Naive B cell (primary cell): ENCODE measurements at regions not wholly inside any gene's neighbourhood (a gene's known extent, or its start where the extent isn't known, plus 50 kb on each side); places are given as distances from the start of the nearest gene placed in this dataset.
A peak's percentile ranks its signal among the peaks of the same experiment; 100 is the strongest.

Source experiments
- ATAC-seq, 2 donors: fragments of 150-1000 bp; cut with Tn5 transposase; 2 replicates each; pipeline ENCODE4 v1.10.0; 2021; ENCODE audit warnings: low read depth in 2 of 2, mild to moderate bottlenecking in 2 of 2, moderate library complexity in 2 of 2
- DNase-seq: peaks from one replicate; pipeline ENCODE4 v3.0.0; 2022
- H3K27ac Mint-ChIP-seq, 6 donors: one replicate each; pipeline ENCODE4 v1.8.0; 2020 to 2022; ENCODE audit warnings: mild to moderate bottlenecking in 6 of 6, mixed read lengths in 6 of 6, moderate library complexity in 5 of 6, inconsistent platforms in 2 of 6
- H3K27me3 Mint-ChIP-seq, 3 donors: one replicate each; pipeline ENCODE4 v1.8.0; 2021 to 2022; ENCODE audit warnings: mixed read lengths in 3 of 3, mild to moderate bottlenecking in 1 of 3
- H3K36me3 Mint-ChIP-seq, 2 donors: one replicate each; pipeline ENCODE4 v1.8.0; 2020 to 2022; ENCODE audit warnings: mixed read lengths in 2 of 2, inconsistent platforms in 1 of 2, mild to moderate bottlenecking in 1 of 2
- H3K4me1 Mint-ChIP-seq, 3 donors: one replicate each; pipeline ENCODE4 v1.8.0; 2020 to 2022; ENCODE audit warnings: mixed read lengths in 3 of 3, inconsistent platforms in 1 of 3, mild to moderate bottlenecking in 1 of 3, moderate library complexity in 1 of 3
- H3K4me3 Mint-ChIP-seq, 8 donors: one replicate each; pipeline ENCODE4 v1.8.0; 2020 to 2022; ENCODE audit warnings: mild to moderate bottlenecking in 8 of 8, mixed read lengths in 8 of 8, moderate library complexity in 8 of 8, inconsistent platforms in 2 of 8
- H3K9me3 Mint-ChIP-seq, 7 donors: one replicate each; pipeline ENCODE4 v1.8.0; 2020 to 2022; ENCODE audit warnings: mixed read lengths in 7 of 7, mild to moderate bottlenecking in 5 of 7, inconsistent platforms in 2 of 7, moderate library complexity in 1 of 7

DNA sequence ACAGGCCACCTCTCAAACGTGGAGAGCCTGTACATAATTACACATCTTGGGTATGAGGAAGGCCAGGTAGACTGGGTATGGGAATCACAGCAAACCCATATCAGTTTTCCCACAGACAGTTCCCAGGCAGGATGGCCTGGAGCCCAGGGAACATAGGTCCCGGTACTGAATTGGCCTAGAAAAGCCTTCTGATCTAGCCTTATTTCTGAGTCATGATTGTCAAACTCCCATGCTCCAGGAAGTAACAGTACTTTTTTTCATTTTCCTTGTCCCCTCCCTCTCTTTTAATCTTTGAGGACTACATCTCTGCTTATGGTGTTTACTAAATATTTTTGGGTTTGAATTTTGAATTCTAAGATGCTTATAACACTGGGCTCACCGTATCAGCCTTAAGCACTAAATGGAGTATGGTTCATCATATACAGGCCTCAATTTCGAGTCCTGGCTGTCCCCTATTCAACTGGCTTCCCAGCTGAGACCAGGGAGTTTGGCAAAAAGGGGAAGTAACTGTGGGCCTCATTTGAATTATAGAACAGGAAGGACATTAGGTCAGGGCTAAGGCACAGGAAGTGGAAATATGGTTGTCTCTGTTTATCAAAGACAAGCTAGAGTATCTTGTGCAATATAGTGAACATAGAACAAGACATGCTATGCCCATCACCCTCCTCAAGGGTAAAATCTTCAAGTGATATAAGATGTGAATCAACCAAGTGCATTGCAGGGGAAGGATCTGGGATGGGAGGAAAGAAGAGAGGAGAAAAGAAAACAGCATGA is 494.6 kb downstream of the NTRK3 start:
- Mint-ChIP-seq H3K4me3 (peak overlapping the region in 4 of 8 donors; percentile 0 to 45 (median 38)), H3K36me3 (no peaks in the 10 kb centered on the region), H3K4me1 (peaks cover 10 to 18% (median 11%) of the 10 kb centered on the region in 3 donors), H3K27me3 (peaks cover 0 to 6% (median 0%) of the 10 kb centered on the region in 3 donors), H3K27ac (peak overlapping the region in 2 of 6 donors; percentile 12 to 27), H3K9me3 (peaks cover 0 to 10% (median 4%) of the 10 kb centered on the region in 7 donors)
- ATAC-seq (peak in 1 of 2 donors; percentile 33), DNase-seq (no peak)

DNA sequence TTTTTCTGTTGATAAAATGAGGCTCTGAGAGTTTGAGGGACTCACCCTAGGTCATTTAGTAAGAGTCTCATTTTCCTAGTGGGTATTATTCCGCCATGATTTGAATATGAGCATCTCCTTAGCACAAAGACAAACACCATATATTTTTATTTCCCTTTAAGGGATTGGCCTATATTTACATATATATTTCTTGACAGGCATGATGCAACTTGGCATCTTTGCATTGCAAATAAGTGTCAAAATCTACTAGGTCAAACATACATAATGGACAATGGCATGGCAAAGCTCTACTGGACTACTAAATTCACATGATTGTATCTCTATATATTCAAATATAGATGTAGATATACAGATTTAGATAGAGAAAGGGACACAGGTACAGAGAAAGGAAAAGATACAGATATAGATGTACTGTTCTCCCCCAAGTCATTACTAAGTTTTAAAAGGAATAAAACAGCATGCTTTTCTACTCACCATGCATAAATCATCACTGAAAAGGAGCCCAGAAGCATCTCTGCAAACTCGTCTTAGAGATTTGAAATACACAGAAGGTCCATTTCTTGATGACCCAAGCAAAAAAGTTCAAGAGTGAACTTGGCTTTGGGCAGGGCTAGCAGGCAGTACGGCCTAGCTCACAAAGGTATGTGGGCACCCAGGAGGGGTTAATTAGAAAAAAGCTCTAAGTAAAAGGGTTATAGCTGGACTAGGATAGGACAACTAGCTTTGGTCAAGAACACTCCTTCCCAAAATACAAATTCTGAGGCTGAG is 495.8 kb downstream of the NTRK3 start:
- no peak overlapping the region for H3K4me3 Mint-ChIP-seq
- peaks cover 10 to 18% (median 11%) of the 10 kb centered on the region in 3 donors for H3K4me1 Mint-ChIP-seq

DNA sequence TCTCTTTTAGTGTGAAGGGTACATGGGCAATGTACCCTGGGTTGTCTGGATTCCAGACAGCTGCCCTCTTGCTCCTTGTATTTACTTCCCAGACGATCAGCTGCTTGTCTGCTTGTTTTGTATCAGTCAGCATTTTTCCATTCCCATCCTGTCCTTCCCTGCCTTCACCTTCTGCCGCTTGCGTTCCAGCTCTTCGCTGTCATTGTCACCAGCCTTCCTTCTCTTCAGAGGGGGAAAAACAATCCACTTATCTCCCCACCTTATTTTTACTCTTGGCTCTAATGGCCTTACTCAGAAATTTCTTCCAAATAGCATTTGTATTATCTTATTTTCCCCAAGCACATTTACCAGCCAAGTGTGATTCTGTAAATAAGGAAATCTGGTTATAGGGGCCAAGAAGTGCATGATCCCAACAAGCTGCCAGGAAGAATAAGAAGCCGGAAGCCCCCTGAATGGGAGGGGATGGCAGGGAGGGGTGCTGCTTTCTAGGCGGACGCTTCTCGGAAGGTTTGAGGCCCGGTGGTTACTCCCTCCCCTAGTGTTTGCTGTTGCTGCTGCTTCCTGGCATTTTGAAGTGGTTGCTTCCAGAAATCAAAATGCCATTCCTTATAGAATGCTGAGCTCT is 497.6 kb downstream of the NTRK3 start:
- H3K4me3 Mint-ChIP-seq = no peak overlapping the region
- peaks cover 0 to 10% (median 5%) of the 10 kb centered on the region in 7 donors for H3K9me3 Mint-ChIP-seq
- H3K36me3 Mint-ChIP-seq = no peaks in the 10 kb centered on the region
- peaks cover 10 to 18% (median 11%) of the 10 kb centered on the region in 3 donors for H3K4me1 Mint-ChIP-seq
- DNase-seq (no peak), ATAC-seq (no peak)
- H3K27ac Mint-ChIP-seq = no peak overlapping the region
- H3K27me3 Mint-ChIP-seq = peaks cover 0 to 4% (median 0%) of the 10 kb centered on the region in 3 donors

More for the DNA sequence above, 495.8 kb downstream of the NTRK3 start:
- no peak for ATAC-seq
- peaks cover 0 to 10% (median 4%) of the 10 kb centered on the region in 7 donors for H3K9me3 Mint-ChIP-seq
- H3K27ac Mint-ChIP-seq = peak overlapping the region in 1 of 6 donors; percentile 78
- no peak for DNase-seq
- H3K36me3 Mint-ChIP-seq = no peaks in the 10 kb centered on the region
- H3K27me3 Mint-ChIP-seq = peaks cover 0 to 4% (median 0%) of the 10 kb centered on the region in 3 donors

DNA sequence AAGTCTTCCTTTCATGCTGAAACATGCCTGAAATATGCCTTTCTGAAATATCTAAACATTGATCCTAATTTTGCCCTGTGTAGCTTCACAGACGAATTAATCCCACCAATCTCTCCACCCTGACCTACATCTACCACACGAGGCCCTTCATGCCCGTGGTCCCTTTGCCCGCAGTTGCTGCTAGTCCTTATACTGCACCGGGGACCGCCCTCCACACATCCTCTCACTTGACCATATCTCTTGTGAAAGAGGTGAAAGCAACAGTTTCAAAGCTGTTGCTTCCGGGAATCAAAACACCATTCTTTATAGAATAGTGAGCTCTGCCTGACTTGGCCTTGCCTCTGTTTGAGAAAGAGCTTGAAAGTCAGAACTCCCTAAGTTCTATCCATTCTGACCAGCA is 499.5 kb downstream of the NTRK3 start:
- no peak overlapping the region for H3K27ac Mint-ChIP-seq
- DNase-seq (no peak), ATAC-seq (no peak)
- H3K9me3 Mint-ChIP-seq = peaks cover 0 to 5% (median 2%) of the 10 kb centered on the region in 7 donors
- H3K4me3 Mint-ChIP-seq = no peak overlapping the region
- H3K4me1 Mint-ChIP-seq = peaks cover 6 to 10% (median 6%) of the 10 kb centered on the region in 3 donors
- peaks cover 0 to 4% (median 0%) of the 10 kb centered on the region in 3 donors for H3K27me3 Mint-ChIP-seq
- no peaks in the 10 kb centered on the region for H3K36me3 Mint-ChIP-seq

DNA sequence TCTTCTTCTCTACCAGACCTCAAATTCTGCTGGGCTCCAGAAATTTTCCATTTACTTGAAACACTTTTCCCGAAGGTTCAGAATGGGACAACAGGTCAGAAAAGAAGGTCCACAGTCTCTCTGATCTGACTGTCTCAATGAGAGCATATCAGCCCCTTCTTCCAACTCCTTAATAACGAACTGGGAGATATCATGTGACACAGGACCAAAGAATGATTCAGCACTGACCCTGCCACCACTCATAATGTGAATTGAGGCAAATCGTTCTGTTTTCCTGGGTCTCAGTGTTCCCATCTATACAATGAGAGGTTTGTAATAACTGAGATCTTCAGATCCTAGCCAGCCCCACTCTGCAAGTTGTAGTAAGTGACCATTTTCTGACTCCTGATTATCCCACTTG is 500.5 kb downstream of the NTRK3 start:
- no peak overlapping the region for H3K27ac Mint-ChIP-seq
- DNase-seq (no peak), ATAC-seq (no peak)
- peaks cover 0 to 7% (median 0%) of the 10 kb centered on the region in 3 donors for H3K27me3 Mint-ChIP-seq
- H3K4me1 Mint-ChIP-seq = peaks cover 0 to under 1% (median under 1%) of the 10 kb centered on the region in 3 donors
- H3K9me3 Mint-ChIP-seq = peaks cover 0 to 4% (median 2%) of the 10 kb centered on the region in 7 donors
- no peak overlapping the region for H3K4me3 Mint-ChIP-seq
- H3K36me3 Mint-ChIP-seq = no peaks in the 10 kb centered on the region

DNA sequence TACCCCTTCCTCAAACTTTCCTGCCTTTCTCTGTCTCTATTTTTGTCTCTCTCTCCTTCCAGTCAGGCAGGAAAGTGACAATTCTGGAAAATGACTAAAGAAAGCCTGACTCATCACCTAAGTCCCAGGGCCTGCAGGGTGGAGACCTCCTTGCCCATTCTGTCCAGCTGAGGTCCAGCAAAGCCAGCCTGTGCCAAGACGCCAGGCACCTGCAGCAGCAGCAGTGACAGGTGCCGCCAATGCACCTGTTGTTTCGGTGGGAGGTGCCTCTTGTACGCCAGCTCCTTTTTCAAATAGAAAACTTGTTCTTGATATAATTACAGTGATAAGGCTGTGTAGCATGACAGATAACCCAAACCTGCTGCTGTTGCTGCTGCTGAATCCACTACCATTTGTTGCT is 501.3 kb downstream of the NTRK3 start:
- H3K27me3 Mint-ChIP-seq = peaks cover 0 to 7% (median 0%) of the 10 kb centered on the region in 3 donors

DNA sequence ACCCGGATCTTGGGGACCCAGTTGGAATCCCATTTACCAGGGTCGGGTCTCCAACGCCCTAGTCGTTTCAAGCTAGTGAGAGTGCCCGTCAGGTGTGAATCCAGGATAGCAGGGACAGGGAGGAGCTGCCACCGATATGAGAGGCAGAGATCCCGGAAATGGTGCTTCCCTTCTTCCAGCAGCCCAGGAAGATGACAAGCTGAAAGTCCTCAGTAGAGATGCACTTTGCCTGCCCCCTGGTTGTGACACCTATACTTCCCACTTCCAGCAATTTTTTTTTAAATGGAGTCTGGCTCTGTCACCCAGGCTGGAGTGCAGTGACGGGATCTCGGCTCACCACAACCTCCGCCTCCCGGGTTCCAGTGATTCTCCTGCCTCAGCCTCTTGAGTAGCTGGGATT is 503.0 kb downstream of the NTRK3 start:
- DNase-seq (no peak), ATAC-seq (no peak)
- no peaks in the 10 kb centered on the region for H3K36me3 Mint-ChIP-seq
- peaks cover 0 to 7% (median 0%) of the 10 kb centered on the region in 3 donors for H3K27me3 Mint-ChIP-seq
- H3K27ac Mint-ChIP-seq = no peak overlapping the region
- no peaks in the 10 kb centered on the region for H3K4me1 Mint-ChIP-seq
- H3K9me3 Mint-ChIP-seq = peaks cover 0 to 2% (median 0%) of the 10 kb centered on the region in 7 donors
- no peak overlapping the region for H3K4me3 Mint-ChIP-seq

More for the DNA sequence above, 501.3 kb downstream of the NTRK3 start:
- H3K4me3 Mint-ChIP-seq = no peak overlapping the region
- ATAC-seq (no peak), DNase-seq (no peak)
- no peak overlapping the region for H3K27ac Mint-ChIP-seq
- H3K9me3 Mint-ChIP-seq = peaks cover 0 to 4% (median 2%) of the 10 kb centered on the region in 7 donors
- no peaks in the 10 kb centered on the region for H3K36me3 Mint-ChIP-seq
- H3K4me1 Mint-ChIP-seq = no peaks in the 10 kb centered on the region

DNA sequence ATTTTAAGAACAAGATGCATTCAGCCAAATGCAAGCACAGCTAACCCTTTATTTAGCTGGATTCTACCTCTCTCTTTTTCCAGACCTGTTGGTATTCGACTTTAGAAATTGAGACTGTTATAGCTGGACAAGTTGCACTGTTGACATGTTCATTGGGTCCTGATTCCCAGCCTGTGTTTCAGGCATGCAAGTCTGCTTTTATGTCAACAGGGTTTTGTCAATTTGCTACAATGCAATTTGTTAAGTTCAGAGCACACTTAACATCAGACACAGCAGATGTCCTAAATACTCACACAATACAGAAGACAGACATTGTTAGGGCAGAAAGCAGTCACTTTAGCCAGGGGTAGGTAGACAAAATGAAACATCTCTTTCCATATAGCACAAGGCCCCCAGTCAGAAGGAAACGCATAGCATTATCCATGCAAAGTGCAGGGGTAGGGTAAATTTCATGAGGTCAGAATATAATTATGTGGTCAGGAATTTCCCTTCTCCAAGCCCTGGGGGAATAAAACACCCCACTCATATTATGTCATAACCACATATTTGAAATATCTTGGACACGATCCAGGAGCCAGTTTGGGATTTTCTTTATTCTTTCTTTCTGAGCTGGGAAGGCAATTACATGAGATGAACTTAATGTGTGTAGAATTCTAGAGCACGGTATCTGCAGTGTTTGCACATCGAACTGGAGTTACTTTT is 504.1 kb downstream of the NTRK3 start:
- ATAC-seq (no peak), DNase-seq (no peak)
- Mint-ChIP-seq H3K4me3 (no peak overlapping the region), H3K27ac (no peak overlapping the region), H3K36me3 (no peaks in the 10 kb centered on the region), H3K9me3 (peaks cover 0 to 2% (median 0%) of the 10 kb centered on the region in 7 donors), H3K27me3 (peaks cover 0 to 7% (median 0%) of the 10 kb centered on the region in 3 donors), H3K4me1 (no peaks in the 10 kb centered on the region)

DNA sequence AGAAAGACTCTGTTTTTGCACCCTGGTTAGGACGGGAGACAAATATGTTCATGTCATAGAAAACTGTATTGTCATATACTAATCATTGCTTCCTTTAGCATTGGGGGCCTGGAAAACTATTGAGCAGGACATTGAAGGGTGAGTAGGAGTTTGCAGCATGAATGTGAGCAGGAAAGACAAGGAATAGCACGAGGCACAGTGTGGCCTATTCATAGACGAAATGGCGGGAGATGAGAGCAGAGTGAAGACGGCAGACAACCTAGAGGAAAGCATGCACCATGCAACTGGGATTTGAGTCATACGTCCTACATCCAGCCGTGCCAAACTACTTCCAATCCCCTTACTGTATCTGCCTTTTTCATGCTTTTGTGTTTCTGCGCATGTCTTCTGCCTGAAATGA is 508.1 kb downstream of the NTRK3 start:
- ATAC-seq = no peak
- DNase-seq = no peak

DNA sequence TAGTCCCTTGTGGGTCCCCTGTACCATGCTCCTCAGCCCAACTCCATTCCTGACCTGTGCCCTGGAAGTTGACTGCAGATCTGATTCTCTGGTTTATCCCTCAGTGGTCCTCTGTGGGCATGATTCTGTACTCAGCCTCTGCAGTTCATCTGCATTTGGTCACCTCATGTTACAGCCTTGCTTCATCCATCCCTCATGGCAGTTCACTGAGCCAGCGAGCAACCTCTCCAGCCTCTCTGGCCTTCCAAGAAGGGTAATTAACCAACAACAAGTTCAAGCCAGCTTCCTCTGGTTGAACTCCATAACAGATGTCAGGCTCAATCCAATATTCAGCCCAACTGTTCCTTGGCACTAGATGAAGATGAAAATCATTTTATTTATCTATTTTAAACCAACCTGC is 509.5 kb downstream of the NTRK3 start:
- no peak overlapping the region for H3K27ac Mint-ChIP-seq
- peaks cover 0 to 4% (median 0%) of the 10 kb centered on the region in 3 donors for H3K27me3 Mint-ChIP-seq
- H3K4me3 Mint-ChIP-seq = no peak overlapping the region
- no peaks in the 10 kb centered on the region for H3K4me1 Mint-ChIP-seq
- no peaks in the 10 kb centered on the region for H3K36me3 Mint-ChIP-seq
- DNase-seq = no peak
- H3K9me3 Mint-ChIP-seq = peaks cover 0 to 3% (median 0%) of the 10 kb centered on the region in 7 donors
- ATAC-seq = no peak

More for the DNA sequence above, 508.1 kb downstream of the NTRK3 start:
- Mint-ChIP-seq H3K27me3 (peaks cover 0 to 4% (median 0%) of the 10 kb centered on the region in 3 donors), H3K36me3 (no peaks in the 10 kb centered on the region), H3K9me3 (peaks cover 0 to 3% (median 0%) of the 10 kb centered on the region in 7 donors), H3K27ac (no peak overlapping the region), H3K4me1 (no peaks in the 10 kb centered on the region), H3K4me3 (no peak overlapping the region)

DNA sequence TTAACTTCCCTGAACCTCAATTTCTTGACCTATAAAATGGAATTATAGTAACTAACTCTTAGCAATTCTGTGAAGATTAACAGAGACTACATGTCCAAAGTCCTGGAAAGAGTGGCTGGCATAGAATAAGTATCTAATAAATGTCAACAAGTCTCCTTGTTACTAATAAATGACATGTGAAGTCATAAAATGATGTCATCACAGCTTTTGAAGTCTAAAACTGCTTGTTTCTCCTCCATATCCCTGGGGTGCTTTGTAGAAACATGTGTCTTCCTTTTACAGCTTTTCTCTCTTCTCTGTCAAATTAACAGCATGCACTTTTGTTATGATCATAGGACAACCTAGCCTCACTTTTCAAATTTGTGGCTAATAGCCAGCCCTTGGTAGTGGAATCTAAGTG is 510.2 kb downstream of the NTRK3 start:
- Mint-ChIP-seq H3K4me1 (no peaks in the 10 kb centered on the region), H3K4me3 (no peak overlapping the region), H3K9me3 (peaks cover 0 to 3% (median 0%) of the 10 kb centered on the region in 7 donors), H3K27ac (no peak overlapping the region), H3K36me3 (no peaks in the 10 kb centered on the region), H3K27me3 (no peaks in the 10 kb centered on the region)
- ATAC-seq = no peak
- no peak for DNase-seq

DNA sequence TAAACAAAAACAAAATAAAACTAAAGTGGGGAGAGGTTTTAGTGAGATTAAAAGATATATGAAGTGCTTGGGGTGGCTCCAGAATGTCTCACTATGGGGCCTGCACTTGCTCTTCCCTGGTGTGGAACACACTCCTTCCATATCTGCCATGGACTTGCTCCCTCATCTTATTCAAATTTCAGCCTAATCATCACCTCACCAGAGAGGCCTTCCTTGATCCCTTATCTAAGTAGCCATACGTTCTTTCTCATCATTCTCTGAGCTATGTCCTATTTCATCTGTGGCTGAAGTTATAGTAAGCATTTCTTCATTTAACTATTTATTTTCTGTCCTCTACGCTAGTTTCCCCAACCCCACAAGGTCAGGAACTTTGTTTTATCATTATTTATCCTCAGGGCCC is 511.7 kb downstream of the NTRK3 start:
- Mint-ChIP-seq H3K4me1 (no peaks in the 10 kb centered on the region), H3K9me3 (peaks cover 0 to 3% (median 0%) of the 10 kb centered on the region in 7 donors), H3K27me3 (no peaks in the 10 kb centered on the region), H3K36me3 (no peaks in the 10 kb centered on the region), H3K4me3 (no peak overlapping the region), H3K27ac (no peak overlapping the region)
- ATAC-seq (no peak), DNase-seq (no peak)

DNA sequence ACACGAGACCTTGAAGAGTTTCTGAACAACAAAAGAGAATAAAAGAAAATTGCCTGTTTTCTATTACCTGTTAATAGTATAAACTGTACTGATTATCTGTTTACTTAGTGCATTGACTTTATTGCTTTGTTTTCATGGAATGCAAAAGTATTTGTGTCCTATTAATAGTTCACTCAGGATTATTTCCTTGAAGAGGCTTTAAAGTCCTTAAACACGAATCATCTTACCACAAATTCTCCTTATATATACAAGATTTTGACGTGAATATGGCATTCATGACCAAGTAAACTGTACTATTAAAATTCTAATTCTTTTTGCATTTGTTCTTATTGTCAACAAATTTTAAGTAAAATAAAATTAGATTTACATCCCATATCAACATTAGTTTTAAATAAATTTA is 513.0 kb downstream of the NTRK3 start:
- H3K4me3 Mint-ChIP-seq = no peak overlapping the region
- H3K36me3 Mint-ChIP-seq = no peaks in the 10 kb centered on the region
- DNase-seq (no peak), ATAC-seq (no peak)
- H3K27ac Mint-ChIP-seq = no peak overlapping the region
- H3K9me3 Mint-ChIP-seq = peaks cover 0 to 3% (median 0%) of the 10 kb centered on the region in 7 donors
- H3K27me3 Mint-ChIP-seq = no peaks in the 10 kb centered on the region
- H3K4me1 Mint-ChIP-seq = no peaks in the 10 kb centered on the region
